ENCODE measurements at regions not wholly inside any gene's neighbourhood (a gene's known extent, or its start where the extent isn't known, plus 50 kb on each side); places are given as distances from the start of the nearest gene placed in this dataset.

DNA sequence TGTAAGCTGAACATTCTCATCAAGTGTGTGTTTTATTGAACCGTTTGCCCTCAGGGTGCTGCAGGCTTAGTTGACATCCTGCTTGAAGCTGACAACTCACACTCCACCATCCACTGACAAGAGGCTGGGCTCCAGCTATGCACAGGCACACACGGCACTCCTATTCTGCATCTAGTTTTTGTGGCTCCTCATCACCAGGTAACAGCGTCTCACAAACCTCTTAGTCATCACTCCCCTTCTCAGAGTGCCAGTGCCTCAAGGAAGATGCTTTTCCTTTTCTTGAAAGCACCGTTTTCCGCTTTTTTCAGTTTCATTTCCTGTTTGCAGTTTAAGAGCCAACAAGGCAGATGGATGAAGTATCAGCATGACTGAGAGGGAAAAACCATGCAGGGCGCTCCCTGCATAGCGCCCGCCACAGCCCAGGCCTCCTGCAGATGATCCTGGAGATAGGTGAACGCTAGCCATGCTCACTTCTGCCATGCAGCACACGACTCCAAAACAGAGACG lies 491.2 kb downstream of the COG6 start:
- no peak for DNase-seq (ENCODE audit: low read depth)

GRCh38 chr13:40148101-40148500 lies 492.6 kb downstream of the COG6 start:
- no peak for DNase-seq (ENCODE audit: low read depth)

DNA sequence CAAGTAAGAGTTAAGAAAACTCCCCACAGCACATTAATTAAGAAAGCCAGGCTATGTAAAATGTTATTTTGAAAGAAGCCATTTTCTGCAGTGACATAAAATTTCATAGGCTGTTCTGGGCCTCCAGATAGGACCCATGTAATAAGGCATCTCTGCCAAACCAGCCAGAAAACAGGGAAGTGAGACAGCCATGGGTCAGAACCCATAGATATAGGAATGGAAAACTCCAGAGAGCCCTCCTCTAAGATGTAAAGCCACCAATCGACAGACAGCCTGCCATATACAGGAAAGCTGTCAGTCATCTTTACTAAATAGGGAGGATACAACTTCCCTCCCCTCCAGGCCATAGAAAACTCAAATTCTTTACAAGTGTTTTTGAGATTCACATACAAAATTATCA lies 493.3 kb downstream of the COG6 start:
- no peak for DNase-seq (ENCODE audit: low read depth)

DNA sequence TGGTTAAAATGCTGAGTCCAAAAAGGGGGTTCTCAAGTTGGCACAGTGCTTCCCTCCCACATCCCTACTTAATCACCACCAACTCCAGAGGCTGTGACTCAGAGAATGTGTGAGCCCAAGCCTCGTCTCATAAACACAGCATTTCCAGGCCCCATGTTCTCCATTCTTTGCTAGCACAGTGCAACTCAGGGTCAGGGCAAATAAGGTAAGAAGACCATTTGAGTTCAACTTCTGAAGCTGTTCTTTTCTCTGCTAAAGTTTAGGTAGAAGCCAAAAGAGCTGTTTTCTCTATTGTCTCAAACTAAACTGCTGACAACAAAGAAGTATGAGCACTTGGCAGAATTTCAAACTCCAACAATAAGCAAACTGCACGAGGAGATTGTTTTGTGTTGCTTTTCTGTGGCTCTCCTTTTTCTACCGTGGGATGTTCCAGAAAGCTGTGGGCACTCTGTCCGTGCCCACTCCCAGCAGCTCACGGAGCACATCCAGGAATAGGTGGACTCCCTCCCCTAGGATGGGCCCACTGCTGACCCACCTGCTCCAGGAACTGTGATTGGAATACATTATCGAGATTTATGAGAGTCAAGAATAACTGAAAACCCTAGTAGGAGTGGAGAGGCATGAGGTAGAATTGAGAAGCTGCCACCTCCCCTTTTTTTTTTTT lies 494.3 kb downstream of the COG6 start:
- DNase-seq (ENCODE audit: low read depth): peak; percentile 29

- no peak for DNase-seq (ENCODE audit: low read depth)
These were observed 496.2 kb downstream of the COG6 start for GRCh38 chr13:40151673-40152072.

- DNase-seq (ENCODE audit: low read depth): peak; percentile 12
These were observed 496.7 kb downstream of the COG6 start for GRCh38 chr13:40152145-40152544.

DNA sequence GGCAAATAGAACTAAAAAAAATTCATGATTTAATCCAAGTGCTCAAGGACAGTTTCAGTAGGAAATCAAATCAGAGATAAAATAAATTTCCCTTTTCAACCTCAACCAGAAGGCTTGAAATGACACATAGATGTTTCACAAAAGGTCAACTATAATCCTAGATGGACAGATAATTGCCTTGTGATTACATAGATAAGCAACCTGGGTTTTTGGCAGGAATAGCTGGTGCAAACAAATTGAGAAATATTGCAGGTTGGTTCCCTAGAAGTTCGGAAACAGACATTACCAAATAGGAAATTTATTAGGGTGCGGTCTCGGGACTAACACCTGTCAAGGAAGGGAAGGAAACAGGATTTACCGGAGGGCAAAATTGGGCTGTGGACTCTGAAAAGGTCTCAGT lies 497.5 kb downstream of the COG6 start:
- DNase-seq (ENCODE audit: low read depth): no peak

DNA sequence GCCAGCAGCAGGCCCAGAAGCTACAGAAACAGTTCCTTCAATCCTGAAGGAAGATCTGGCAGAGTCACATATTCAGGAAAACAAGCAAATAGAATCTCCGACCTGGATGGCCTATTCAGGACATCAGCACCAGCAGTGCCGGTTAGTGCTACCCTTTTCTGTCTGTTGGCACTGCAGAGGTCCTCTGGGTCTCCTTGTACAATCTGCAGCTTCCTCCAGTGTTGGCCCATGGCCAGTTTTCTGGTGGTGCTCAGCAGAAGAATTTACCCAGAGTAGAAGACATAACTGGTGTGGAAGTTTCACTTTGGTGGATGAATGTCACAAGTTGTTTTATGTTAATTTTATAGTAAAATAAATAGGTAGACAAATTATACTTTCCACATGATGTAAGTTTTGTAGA lies 498.1 kb downstream of the COG6 start:
- no peak for DNase-seq (ENCODE audit: low read depth)

DNA sequence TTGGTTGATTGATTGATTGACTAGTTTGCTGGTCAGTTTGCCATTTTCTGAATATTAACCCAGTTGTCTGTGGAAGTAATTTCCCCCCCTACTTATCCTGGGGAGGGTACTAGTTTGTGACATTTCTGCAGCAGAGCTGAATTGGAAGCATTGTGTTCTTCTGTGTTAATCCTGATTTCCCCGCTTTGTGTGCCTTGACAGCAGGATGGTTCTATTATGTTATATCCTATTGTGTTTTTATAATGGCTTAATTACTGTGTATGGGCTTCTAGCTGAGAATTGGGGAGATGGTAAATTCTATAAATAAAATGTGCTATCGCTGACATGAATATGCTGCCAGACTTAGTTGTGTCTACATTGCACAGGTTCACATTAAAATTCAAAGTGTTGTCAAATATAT lies 499.7 kb downstream of the COG6 start:
- no peak for DNase-seq (ENCODE audit: low read depth)

GRCh38 chr13:40158218-40158617 lies 502.8 kb downstream of the COG6 start:
- DNase-seq (ENCODE audit: low read depth): no peak

DNA sequence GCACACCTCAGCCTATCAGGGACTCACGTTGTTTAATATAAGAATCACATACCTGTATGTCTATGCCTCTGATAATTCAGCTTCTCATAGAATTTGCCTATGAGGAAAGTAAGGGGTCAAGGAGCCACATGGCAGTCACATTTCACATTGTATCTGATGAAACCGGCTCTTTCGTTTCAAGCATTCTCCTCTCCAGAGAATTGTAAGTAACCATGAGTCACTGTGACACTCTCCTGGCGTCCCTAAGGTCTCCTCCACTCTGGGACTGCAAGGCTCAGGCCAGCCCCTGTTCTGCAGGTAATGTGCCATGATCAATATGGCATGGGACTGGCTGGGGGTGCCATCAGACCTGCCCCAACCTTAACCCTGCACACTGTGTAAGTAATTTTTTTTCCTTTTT lies 503.3 kb downstream of the COG6 start:
- DNase-seq (ENCODE audit: low read depth): no peak

DNA sequence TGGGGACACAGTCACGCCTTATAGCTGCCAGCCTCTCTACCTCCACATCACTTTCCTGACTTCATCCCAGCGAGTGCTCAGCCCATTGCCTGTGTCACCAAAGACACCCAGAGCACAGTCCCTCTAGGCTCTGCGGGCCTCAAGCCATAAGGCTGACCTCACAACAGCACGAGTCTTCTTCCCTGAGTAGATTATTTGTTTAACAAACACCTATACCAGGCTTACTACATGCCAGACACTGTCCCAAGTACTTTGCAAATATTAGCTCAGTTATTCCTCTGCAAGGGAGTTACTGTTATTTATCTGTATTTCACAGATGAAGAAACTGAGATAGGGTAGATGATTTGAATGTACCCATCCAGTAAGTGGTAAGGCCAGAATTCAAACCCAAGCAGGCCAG lies 504.3 kb downstream of the COG6 start:
- DNase-seq (ENCODE audit: low read depth): no peak

- no peak for DNase-seq (ENCODE audit: low read depth)
These were observed 505.3 kb downstream of the COG6 start for GRCh38 chr13:40160618-40161350.

DNA sequence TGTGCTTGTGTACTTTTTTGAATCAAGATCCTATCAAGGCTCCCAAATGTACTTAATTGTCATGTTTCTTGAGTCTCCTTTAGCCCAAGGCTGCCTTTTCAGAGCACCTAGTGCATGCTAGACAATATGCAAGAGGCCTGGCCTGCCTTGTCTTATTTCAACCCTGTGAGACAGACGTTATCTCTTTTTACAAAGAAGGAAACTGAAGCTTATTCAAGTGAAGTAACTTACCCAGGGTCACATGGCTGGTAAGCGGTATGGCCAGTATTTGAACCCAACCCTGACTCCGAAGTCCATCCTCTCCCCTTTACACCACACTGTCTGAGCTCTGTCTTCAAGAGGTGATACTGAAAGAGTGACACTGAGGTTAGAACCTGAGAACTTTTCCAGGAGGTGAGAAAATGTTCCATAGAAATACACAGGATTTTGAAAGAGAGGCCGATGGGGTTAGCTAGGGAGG lies 505.1 kb downstream of the FOXO1 start:
- no peak for DNase-seq (ENCODE audit: low read depth)

DNA sequence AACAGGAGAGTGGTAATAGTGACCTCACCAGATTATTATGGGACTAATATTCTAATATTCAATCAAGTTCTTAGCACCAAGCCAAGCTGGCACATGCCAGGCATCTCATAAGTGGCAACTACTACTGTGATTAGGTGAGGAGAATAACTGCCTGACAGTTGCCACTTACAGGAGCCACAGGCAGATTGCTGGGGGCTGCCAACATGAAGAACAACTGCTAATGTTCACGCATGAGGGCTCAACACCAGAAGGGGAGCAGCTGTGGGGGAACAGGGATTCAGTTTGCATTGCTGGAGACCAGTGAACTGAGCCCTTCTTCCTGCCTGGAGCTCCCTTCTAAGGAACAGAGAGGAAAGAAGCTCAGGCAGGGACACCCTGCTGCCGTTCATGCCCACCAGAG lies 504.5 kb downstream of the FOXO1 start:
- DNase-seq (ENCODE audit: low read depth): no peak

- no peak for DNase-seq (ENCODE audit: low read depth)
These were observed 503.1 kb downstream of the FOXO1 start for GRCh38 chr13:40163066-40164000.

DNA sequence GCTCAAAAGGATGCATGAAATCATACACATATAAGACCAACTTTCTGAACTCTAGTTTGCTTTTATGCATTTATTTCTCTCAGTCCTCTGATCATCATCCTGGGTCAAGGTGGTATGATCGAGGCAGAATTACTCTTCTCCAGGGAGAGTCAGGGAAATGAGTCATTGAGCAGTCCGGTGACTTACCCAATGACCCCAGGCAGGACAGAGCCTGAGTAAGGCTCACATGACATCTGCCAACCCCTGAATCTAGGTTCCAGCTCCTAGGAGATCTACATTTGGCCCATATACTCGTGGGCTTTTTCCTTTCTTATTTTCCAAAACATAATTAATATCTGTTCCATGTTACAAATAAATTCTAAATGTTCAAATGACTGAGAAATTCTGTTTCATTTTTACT lies 502.3 kb downstream of the FOXO1 start:
- DNase-seq (ENCODE audit: low read depth): no peak

DNA sequence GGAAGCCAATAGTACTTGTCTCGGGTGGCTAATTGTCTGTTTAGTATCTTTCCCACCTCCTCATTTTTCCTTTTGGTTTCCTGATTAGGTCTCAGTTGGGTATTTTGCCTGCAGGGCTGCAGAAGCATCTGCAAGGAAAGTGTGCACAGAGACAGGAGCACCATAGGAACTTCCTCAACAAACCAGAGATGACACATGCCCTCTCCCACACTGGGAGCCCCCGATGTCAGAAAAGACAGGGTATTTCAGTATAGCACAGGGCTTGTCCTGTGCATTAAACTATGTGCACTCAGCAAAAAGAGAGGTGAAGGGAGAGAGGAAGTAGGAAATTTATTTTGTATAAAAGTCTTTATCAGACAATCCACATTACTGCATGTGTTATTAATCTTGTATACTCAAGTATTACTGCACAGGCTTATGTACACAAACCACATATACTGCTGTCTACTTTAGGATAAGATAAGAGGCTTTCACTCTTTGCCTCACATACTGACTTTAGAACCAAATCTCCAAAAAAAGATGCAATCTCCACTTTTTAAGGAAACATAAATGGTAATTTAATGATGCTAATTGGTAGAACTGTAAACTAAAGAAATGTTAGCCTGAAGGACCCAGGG lies 501.0 kb downstream of the FOXO1 start:
- DNase-seq (ENCODE audit: low read depth): no peak

DNA sequence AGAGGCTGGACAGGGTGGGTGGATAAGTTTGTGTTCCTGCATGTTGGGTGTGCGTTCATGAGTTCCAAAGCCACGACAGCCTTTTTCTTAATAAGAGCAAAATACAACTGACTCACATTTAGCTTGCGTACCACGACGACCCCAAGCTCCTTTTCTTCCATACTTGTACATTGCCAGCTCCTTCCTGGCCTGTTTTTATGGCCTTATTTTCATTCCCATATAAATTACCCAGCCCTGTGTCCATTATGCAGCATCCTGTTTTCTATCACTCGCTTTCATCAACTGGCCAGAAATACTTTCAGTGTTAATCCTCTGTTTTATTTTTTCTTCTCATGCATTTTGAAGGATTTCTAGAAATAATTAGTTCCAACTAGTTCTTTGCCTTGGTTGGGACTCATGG lies 499.1 kb downstream of the FOXO1 start:
- DNase-seq (ENCODE audit: low read depth): no peak

- no peak for DNase-seq (ENCODE audit: low read depth)
These were observed 497.8 kb downstream of the FOXO1 start for GRCh38 chr13:40168425-40169166.

DNA sequence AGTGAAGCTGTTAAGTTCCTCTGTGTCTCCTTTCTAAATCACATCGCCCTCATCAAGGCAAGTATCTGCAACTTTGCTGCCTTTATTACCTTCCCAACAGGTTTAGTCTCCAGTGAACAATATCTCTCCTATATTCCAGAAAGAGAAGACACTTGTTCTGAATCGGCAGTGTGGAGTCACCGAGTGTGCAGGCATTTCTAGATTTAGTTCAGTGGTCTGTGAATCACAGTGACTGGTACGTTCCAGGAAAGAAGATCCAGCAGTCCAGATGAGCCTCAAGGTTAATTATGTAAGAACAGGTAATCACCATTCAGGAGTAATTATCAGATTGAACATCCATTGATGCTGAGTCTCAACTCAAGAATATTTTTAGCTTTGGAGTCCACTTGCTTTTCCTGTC lies 497.0 kb downstream of the FOXO1 start:
- no peak for DNase-seq (ENCODE audit: low read depth)
